ENCODE measurements at regions not wholly inside any gene's neighbourhood (a gene's known extent, or its start where the extent isn't known, plus 50 kb on each side); places are given as distances from the start of the nearest gene placed in this dataset.
"Not testable (repeated sequence)": the region's sequence is repeated elsewhere in the genome, so short reads cannot be mapped to it uniquely, and the experiment has no call there.

DNA sequence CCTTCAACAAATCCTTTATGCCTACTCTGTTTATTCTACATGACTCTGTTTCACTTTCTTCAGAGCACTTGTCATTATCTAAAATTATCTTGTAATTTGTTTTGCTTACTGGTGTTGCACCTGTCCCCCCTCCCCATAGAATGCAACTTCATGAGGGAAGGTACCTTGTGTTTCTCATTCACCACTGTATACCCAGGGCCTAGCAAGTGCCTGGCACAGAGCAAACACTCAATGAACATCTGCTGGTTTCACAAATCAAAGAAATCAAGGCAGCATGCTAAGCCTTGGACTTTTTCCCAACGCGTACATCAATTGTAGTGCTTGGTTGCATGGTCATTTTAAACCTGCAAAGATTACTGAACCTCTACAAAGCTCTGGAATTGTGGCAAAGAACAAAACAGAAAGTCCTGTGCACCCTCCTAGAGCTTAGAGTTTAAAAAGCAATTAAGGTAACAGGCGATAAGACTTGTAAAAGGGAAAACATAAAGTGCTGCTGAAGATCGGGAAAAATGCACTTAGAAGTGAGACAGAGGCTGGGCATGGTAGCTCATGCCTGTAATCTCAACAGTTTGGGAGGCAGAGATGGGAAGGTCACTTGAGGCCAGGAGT lies 479.1 kb downstream of the MED13L start:
- Histone ChIP-seq H3K4me3 (no peak overlapping the region), H3K9me3 (no peaks in the 10 kb centered on the region), H3K27me3 (no peaks in the 10 kb centered on the region), H3K36me3 (no peaks in the 10 kb centered on the region)
- DNase-seq, result no peak

GRCh38 chr12:115794659-115795081 lies 482.8 kb downstream of the MED13L start:
- no peaks in the 10 kb centered on the region for H3K36me3 ChIP-seq
- DNase-seq, result no peak
- no peaks in the 10 kb centered on the region for H3K27me3 ChIP-seq
- no peak overlapping the region for H3K4me3 ChIP-seq
- H3K9me3 ChIP-seq, result no peaks in the 10 kb centered on the region

DNA sequence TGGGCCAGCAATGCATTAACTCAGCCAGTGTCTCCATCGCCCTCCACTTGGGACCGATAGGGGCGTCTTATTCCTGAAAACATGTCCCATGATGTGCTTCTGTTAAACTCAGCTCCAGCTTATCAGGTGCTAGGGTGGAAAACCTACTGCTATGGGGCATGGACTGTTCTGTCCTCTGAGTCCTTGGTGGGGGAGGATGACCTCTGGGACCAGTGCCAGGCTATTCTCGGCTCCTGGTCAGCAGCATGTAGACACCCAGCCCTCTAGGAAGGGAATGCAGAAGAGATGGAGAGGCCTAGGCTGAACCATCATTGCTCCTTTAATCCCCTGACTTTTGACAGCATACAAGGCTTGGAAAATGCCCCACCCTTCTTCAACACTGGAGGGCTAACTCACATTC lies 486.2 kb downstream of the MED13L start:
- Histone ChIP-seq H3K4me3 (no peak overlapping the region), H3K27me3 (no peaks in the 10 kb centered on the region), H3K9me3 (no peaks in the 10 kb centered on the region), H3K36me3 (no peaks in the 10 kb centered on the region)
- no peak for DNase-seq

GRCh38 chr12:115790526-115790925 lies 487.0 kb downstream of the MED13L start:
- H3K27me3 ChIP-seq, result no peaks in the 10 kb centered on the region
- no peak overlapping the region for H3K4me3 ChIP-seq
- no peak for DNase-seq
- no peaks in the 10 kb centered on the region for H3K36me3 ChIP-seq
- H3K9me3 ChIP-seq, result no peaks in the 10 kb centered on the region

- H3K9me3 ChIP-seq, H3K27me3 ChIP-seq, H3K36me3 ChIP-seq, DNase-seq, H3K4me3 ChIP-seq: not testable (repeated sequence)
Observed at GRCh38 chr12:115786490-115786889, 491.0 kb downstream of the MED13L start.

DNA sequence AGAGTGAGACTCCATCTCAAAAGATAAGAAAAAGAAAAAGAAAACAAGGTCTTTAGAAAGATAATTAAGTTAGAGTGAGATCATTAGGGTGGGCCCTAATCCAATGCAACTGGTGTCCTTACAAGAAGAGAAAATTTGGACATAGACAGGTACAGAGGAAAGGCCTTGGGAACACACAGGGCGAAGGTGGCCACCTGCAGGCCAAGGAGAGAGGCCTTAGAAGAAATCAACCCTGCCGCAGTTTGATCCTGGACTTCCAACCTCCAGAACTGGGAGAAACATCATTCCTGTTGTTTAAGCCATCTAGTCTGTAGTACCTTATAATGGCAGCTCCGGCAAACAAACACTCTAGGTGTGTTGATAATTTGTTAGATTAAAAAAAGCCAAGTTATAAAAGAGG lies 491.9 kb downstream of the MED13L start:
- Histone ChIP-seq H3K9me3 (no peaks in the 10 kb centered on the region), H3K36me3 (no peaks in the 10 kb centered on the region), H3K27me3 (no peaks in the 10 kb centered on the region), H3K4me3 (no peak overlapping the region)
- DNase-seq, result no peak

DNA sequence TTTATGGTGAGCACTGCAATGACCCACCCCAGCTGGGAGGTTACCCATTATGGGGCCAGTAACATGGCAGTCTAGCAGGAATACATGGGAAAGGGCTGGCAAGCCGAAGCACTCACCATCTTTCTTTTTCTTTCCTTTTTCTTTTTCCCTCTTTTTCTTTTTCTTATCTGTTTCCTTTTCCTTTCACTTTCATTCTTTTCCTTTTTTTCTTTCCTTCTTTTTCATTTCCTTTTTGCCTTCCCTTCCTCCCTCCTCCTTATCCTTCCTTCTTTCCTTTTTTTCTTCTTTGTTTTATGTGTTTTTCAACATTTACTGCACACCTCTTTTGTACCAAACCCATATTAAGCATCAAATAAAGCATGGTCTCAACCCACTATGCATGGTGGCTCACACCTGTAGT lies 501.1 kb downstream of the MED13L start:
- Histone ChIP-seq H3K27me3 (no peaks in the 10 kb centered on the region), H3K36me3 (no peaks in the 10 kb centered on the region), H3K9me3 (no peaks in the 10 kb centered on the region), H3K4me3 (no peak overlapping the region)
- DNase-seq, result no peak

GRCh38 chr12:115774148-115774895 lies 503.2 kb downstream of the MED13L start:
- DNase-seq, result no peak
- Histone ChIP-seq H3K4me3 (no peak overlapping the region), H3K27me3 (no peaks in the 10 kb centered on the region), H3K9me3 (no peaks in the 10 kb centered on the region), H3K36me3 (no peaks in the 10 kb centered on the region)

DNA sequence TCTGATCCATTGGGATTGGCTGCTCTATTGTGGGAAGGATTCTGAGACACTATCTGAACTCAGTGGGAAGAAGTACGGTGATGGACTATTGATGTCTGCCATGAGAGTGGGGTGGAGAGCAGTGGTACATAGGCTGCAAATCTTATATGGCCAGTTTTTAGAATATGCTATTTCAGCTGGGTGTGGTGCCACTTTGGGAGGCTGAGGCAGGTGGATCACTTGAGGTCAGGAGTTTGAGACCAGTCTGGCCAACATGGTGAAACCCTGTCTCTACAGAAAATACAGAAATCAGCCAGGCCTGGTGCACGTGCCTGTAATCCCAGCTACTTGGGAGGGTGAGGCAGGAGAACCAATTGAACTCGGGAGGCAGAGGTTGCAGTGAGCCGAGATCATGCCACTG lies 505.9 kb downstream of the MED13L start:
- no peaks in the 10 kb centered on the region for H3K9me3 ChIP-seq
- H3K36me3 ChIP-seq, result no peaks in the 10 kb centered on the region
- DNase-seq, result no peak
- no peaks in the 10 kb centered on the region for H3K27me3 ChIP-seq
- H3K4me3 ChIP-seq, result no peak overlapping the region

DNA sequence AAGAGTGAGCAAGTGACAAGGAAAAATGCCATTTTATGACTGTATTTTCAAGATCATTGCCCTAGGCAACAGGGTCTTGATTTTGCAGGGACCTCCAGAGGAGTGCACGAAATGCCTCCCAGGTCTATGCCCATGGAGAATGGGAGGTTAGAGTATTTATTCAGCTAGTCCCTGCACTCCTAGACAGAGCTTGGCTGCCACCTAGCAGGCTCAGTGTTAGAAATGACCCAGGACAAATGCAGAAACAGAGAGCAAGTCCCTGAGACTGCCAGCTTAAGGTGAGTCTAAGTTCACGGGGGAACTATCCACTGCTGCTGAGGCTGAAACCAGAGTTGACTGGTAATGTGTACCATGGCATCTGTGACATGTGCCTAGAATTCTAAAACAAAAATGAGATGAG lies 506.4 kb downstream of the MED13L start:
- DNase-seq, result no peak
- H3K36me3 ChIP-seq, result no peaks in the 10 kb centered on the region
- no peaks in the 10 kb centered on the region for H3K9me3 ChIP-seq
- no peaks in the 10 kb centered on the region for H3K27me3 ChIP-seq
- H3K4me3 ChIP-seq, result no peak overlapping the region

GRCh38 chr12:115770643-115771042 lies 506.9 kb downstream of the MED13L start:
- no peak for DNase-seq
- Histone ChIP-seq H3K36me3 (no peaks in the 10 kb centered on the region), H3K9me3 (no peaks in the 10 kb centered on the region), H3K27me3 (no peaks in the 10 kb centered on the region), H3K4me3 (no peak overlapping the region)

DNA sequence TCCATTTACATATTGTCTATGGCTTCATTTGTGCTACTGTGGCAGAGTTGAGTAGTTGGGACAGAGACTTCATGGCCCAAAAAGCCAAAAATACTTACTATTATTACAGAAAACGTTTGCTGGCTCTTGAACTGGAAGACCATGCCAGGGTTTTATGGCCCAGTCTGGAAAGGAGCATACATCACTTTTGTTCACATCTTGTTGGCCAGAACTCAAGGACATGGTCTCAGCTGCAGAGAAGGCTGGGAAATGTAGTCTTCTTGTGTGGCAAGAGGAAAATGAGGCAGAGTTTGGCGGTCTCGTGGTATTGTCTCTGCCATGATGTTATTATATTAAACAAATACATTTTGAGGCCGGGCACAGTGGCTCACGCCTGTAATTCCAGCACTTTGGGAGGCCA lies 509.6 kb downstream of the MED13L start:
- Histone ChIP-seq H3K4me3 (no peak overlapping the region), H3K36me3 (no peaks in the 10 kb centered on the region), H3K27me3 (no peaks in the 10 kb centered on the region), H3K9me3 (no peaks in the 10 kb centered on the region)
- no peak for DNase-seq

GRCh38 chr12:115763982-115764621 lies 513.4 kb downstream of the MED13L start:
- DNase-seq, result no peak
- no peaks in the 10 kb centered on the region for H3K36me3 ChIP-seq
- no peaks in the 10 kb centered on the region for H3K27me3 ChIP-seq
- no peaks in the 10 kb centered on the region for H3K9me3 ChIP-seq
- no peak overlapping the region for H3K4me3 ChIP-seq

DNA sequence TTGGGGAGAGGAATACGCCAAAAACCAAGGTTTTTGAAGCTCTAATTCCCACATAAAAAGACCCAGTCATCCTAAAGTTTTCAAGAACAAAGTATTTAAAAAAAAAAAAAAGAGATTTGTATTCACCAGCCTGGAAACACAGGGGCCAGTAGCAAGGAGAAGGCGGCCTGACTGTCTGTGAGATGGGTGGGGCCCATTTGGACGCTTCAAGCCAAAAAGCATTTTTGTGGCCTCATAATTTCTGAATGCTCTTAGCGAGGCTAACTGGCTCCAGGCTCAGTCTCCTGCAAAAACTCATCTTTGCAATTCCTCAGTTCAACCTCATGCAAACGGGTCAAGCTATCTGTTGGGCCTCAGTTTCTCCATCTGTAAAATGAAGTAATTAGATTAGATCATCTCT lies 514.1 kb downstream of the MED13L start:
- H3K4me3 ChIP-seq, result no peak overlapping the region
- no peaks in the 10 kb centered on the region for H3K36me3 ChIP-seq
- no peaks in the 10 kb centered on the region for H3K9me3 ChIP-seq
- no peaks in the 10 kb centered on the region for H3K27me3 ChIP-seq
- DNase-seq, result no peak

DNA sequence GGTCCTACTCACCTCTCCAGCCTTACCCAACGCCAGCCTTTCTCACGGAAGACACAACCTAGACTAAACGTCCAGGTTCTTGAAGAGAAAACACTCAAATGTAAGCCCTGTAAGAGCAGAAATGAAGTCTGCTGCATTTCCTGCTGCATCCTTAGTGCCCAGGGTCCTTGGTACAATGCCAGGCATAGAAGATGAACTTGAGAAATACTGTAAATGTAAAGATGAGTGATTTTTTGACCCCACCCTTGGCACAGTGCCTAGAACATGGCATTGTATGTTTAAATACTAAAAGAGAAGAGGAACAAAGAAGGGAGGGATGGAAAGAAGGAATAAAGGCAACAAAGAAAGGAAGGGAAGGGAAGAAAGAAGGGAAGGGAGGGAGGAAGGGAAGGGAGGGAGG lies 514.6 kb downstream of the MED13L start:
- Histone ChIP-seq H3K9me3 (no peaks in the 10 kb centered on the region), H3K27me3 (no peaks in the 10 kb centered on the region), H3K4me3 (no peak overlapping the region), H3K36me3 (no peaks in the 10 kb centered on the region)
- no peak for DNase-seq

DNA sequence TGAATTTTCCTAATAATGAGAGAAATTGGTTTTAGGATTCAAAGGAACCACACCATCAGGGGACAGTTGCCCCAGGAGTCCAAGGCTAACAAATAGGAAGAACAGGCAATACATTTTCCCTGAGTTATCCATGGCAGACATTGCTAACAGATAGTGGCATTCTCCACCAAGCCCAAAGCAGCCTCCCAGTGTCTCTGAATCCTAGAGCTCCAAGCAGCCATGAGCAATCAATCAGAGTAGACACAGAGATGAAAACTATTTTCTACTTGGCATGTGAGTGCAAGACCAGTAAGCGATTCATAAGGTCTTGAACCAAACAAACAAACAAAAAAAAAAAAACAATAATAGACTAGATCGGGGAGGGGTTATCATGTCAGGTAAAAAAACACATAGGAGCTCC lies 515.7 kb downstream of the MED13L start:
- no peak for DNase-seq
- H3K36me3 ChIP-seq, result no peaks in the 10 kb centered on the region
- H3K4me3 ChIP-seq, result no peak overlapping the region
- H3K9me3 ChIP-seq, result no peaks in the 10 kb centered on the region
- H3K27me3 ChIP-seq, result peaks cover 3% of the 10 kb centered on the region; the same call in 1 of the 2 replicates

DNA sequence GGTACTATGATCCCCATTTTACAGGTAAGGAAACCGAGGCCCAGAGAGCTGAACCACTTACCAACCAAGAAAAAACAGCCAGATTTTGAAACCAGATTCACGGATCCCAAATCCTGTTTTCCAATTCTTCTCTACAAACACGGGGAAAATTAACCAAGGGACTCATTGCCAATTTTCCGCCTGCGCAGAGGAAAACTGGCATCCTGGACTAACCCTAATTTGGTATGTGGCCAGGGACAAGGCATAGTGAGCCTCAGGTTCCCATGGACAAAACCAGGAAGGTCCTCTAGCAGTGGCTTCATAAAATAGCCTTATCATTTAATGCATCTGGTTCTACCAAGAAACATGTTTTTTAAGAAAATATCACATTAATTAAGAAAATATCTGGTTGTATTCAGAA lies 517.3 kb downstream of the MED13L start:
- Histone ChIP-seq H3K4me3 (no peak overlapping the region), H3K36me3 (no peaks in the 10 kb centered on the region), H3K9me3 (no peaks in the 10 kb centered on the region), H3K27me3 (peaks cover 3% of the 10 kb centered on the region; the same call in 1 of the 2 replicates)
- DNase-seq, result no peak
